Brain microvascular endothelial cell (primary cell): ENCODE measurements at regions not wholly inside any gene's neighbourhood (a gene's known extent, or its start where the extent isn't known, plus 50 kb on each side); places are given as distances from the start of the nearest gene placed in this dataset.

ENCODE experiments used
- DNase-seq: peaks from one replicate; pipeline ENCODE4 v3.0.0-alpha.2; 2020
- H3K27ac ChIP-seq: fragments of 250-450 bp; sonication (Bioruptor Pico); 2 replicates; pipeline ENCODE4 v1.5.1; 2020; ENCODE audit warnings: mild to moderate bottlenecking, moderate library complexity
- H3K27me3 ChIP-seq: fragments of 250-450 bp; sonication (Bioruptor Pico); replicated peaks from 2 replicates; pipeline ENCODE4 v1.5.1; 2020; ENCODE audit warnings: mild to moderate bottlenecking
- H3K36me3 ChIP-seq: fragments of 250-450 bp; sonication (Bioruptor Pico); replicated peaks from 2 replicates; pipeline ENCODE4 v1.5.1; 2020; ENCODE audit warnings: mild to moderate bottlenecking
- H3K4me3 ChIP-seq: 2 replicates; pipeline ENCODE4 v1.5.1; 2011; ENCODE audit warnings: low read depth, mild to moderate bottlenecking, control low read depth, low read length, moderate library complexity
- CTCF ChIP-seq: IDR thresholded peaks from 2 replicates; pipeline ENCODE4 v1.5.1; 2011; ENCODE audit warnings: low read depth, mild to moderate bottlenecking, moderate library complexity, low read length, control low read depth, inconsistent platforms; ENCODE audit errors: missing control alignments
- in situ Hi-C: cut with HindIII; loops from 2 replicates; pipeline ENCODE4 v1.10.0; 2017; ENCODE audit warnings: low sequenced_read_pairs, low pct_ligation_motif_present

- Histone ChIP-seq H3K27me3 (no peaks in the 10 kb centered on the region), H3K27ac (no peak overlapping the region), H3K4me3 (no peak overlapping the region), H3K36me3 (no peaks in the 10 kb centered on the region)
- no peak for DNase-seq
- in situ Hi-C loops, result no loop called here
- no peak for TF ChIP-seq CTCF
These were observed 299.4 kb downstream of the PPARGC1A start for GRCh38 chr4:23590431-23590830.

DNA sequence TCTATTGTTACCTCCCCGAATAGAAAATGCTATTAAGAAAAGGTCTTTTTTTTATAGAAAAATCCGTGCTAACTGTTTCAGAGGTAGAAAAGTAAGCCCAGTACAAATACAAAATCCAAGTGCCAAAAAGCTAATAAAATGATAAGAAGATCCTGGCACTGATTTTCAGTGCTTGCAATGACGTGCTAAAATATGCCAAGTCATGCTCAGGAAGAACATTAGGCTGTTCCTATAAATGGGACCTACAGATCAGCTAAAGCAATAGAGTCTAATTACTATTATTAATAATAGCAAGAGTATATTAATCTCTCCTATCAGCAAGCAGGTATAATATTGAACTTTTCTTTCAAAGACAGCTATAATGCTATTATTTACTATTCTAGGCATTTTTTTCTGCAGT is 305.8 kb downstream of the PPARGC1A start:
- TF ChIP-seq CTCF, result no peak

GRCh38 chr4:23582671-23583070 is 307.2 kb downstream of the PPARGC1A start:
- no peak for DNase-seq

More for the DNA sequence above, 305.8 kb downstream of the PPARGC1A start:
- H3K27me3 ChIP-seq, result no peaks in the 10 kb centered on the region
- in situ Hi-C loops, result no loop called here
- no peak for DNase-seq
- H3K4me3 ChIP-seq, result no peak overlapping the region
- H3K36me3 ChIP-seq, result no peaks in the 10 kb centered on the region
- no peak overlapping the region for H3K27ac ChIP-seq

GRCh38 chr4:23579166-23579565 is 310.7 kb downstream of the PPARGC1A start:
- in situ Hi-C loops, result no loop called here
- no peaks in the 10 kb centered on the region for H3K27me3 ChIP-seq
- DNase-seq, result no peak
- H3K36me3 ChIP-seq, result no peaks in the 10 kb centered on the region
- no peak for TF ChIP-seq CTCF
- no peak overlapping the region for H3K4me3 ChIP-seq
- no peak overlapping the region for H3K27ac ChIP-seq

More at GRCh38 chr4:23582671-23583070, 307.2 kb downstream of the PPARGC1A start:
- no peak for TF ChIP-seq CTCF
- H3K27ac ChIP-seq, result no peak overlapping the region
- in situ Hi-C loops, result no loop called here
- H3K27me3 ChIP-seq, result no peaks in the 10 kb centered on the region
- no peaks in the 10 kb centered on the region for H3K36me3 ChIP-seq
- no peak overlapping the region for H3K4me3 ChIP-seq

- H3K27ac ChIP-seq, result no peak overlapping the region
- no peak for TF ChIP-seq CTCF
- H3K36me3 ChIP-seq, result no peaks in the 10 kb centered on the region
- no peak for DNase-seq
- no peak overlapping the region for H3K4me3 ChIP-seq
- no peaks in the 10 kb centered on the region for H3K27me3 ChIP-seq
- in situ Hi-C loops, result no loop called here
These were observed 312.4 kb downstream of the PPARGC1A start for GRCh38 chr4:23577398-23577797.

DNA sequence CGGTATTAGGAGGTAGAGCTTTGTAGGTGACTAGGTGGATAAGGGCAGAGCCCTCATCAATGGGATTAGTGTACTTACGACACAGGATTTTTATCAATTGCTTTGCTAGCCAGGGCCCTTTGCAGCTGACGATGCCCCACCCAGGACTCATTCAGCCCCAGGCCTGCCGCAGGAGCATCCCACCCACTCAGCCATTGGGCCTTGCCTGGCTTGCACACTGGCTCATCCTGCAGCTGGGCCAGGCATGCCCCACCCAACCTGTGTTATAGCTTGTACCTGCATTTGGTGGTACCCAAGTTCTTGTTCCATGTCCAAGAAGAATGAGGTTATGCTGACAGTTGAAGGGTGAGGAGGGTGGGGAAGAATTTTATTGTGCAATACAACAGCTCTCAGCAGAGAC is 317.5 kb downstream of the PPARGC1A start:
- no peak for DNase-seq
- Histone ChIP-seq H3K4me3 (no peak overlapping the region), H3K36me3 (no peaks in the 10 kb centered on the region), H3K27ac (no peak overlapping the region), H3K27me3 (no peaks in the 10 kb centered on the region)
- in situ Hi-C loops, result no loop called here
- no peak for TF ChIP-seq CTCF
